SU-DHL-6 (cell line): ENCODE measurements at regions not wholly inside any gene's neighbourhood (a gene's known extent, or its start where the extent isn't known, plus 50 kb on each side); places are given as distances from the start of the nearest gene placed in this dataset.

Experiments used
- CTCF ChIP-seq: fragments of 200-600 bp; sonication (generic); IDR thresholded peaks from one replicate; pipeline ENCODE4 v1.5.1; 2017; ENCODE audit warnings: antibody characterized with exemption, mild to moderate bottlenecking, low read length, moderate library complexity; ENCODE audit not compliant: insufficient read depth, poor library complexity, severe bottlenecking
- EZH2phosphoT487 ChIP-seq: fragments of 200-600 bp; sonication (generic), shearing (Covaris generic); conservative IDR thresholded peaks from 2 replicates; pipeline ENCODE4 v1.6.1; 2018; ENCODE audit warnings: mild to moderate bottlenecking, antibody characterized with exemption, low read length, moderate library complexity, mixed read lengths

- TF ChIP-seq EZH2phosphoT487, result no peak
- no peak for TF ChIP-seq CTCF
These were observed 524.6 kb downstream of the BNC2 start for GRCh38 chr9:16345902-16346301.
